ENCODE measurements at regions not wholly inside any gene's neighbourhood (a gene's known extent, or its start where the extent isn't known, plus 50 kb on each side); places are given as distances from the start of the nearest gene placed in this dataset.

GRCh38 chr11:15379483-15379882, 264.8 kb downstream of the INSC start:
- DNase-seq (ENCODE audit: low read depth) = no peak

- DNase-seq (ENCODE audit: low read depth) = no peak
Observed at GRCh38 chr11:15390857-15391256, 276.1 kb downstream of the INSC start.

DNA sequence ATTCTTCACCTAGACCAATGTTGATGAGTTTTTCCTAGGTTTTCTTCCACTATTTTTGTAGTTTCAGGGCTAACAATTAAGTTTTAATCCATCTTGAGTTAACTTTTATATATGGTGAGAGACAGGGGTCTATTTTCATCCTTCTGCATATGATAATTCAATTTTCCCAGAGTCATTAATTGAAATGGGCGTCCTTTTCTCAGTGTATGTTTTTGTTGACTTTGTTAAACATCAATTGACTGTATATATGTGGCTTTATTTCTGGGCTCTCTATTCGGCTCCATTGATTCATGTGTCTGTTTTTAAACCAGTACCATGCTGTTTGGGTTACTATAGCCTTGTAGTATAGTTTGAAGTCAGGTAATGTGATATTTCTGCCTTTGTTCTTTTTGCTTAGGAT, 282.1 kb downstream of the INSC start:
- no peak for DNase-seq (ENCODE audit: low read depth)

DNA sequence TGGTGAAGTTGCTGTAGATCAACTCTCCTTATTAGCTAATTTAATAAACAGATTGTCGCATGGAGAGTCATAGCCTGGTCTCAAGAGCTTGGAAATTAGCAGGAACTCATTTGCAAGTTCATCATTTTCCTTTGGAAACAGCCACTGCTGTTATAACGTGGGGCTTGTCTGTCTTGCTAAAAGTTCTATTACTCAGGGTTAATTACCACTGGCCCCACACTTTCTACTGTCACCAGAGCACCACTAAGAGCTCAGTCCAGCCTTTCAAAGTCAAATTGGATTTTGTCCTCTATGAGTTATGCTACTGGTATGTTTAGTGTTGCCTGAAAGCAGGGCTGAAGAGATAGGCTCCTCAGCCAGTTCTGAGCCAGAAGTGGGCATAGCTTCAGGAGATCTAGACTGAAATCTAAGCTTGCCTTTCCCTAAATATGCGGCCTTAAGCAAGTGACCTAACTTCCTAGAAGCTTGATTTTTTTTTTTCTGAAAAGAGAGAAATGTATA, 292.2 kb downstream of the INSC start:
- no peak for DNase-seq (ENCODE audit: low read depth)

DNA sequence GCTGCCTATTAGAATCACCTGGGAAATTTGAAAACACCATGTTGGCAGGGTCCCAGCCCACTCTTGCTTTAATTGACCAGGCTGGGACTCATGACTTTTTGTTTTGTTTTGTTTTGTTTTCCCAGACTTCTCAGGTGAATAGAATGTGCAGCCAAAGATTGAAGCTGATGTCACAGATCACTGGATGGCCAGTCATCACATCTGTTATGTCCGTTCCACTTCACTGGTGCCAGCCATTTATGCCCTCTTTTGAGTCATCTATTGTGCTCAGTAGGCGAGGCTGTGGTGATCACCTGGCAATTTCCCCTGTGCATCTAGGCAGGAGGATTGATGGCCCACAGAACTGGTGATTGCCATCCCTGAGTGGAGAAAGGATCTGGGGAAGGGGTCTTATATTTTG, 297.3 kb downstream of the INSC start:
- DNase-seq (ENCODE audit: low read depth) = no peak

- DNase-seq (ENCODE audit: low read depth) = no peak
Observed at GRCh38 chr11:15418921-15419320, 304.2 kb downstream of the INSC start.

GRCh38 chr11:15419696-15420095, 305.0 kb downstream of the INSC start:
- DNase-seq (ENCODE audit: low read depth) = no peak

GRCh38 chr11:15430381-15430780, 315.7 kb downstream of the INSC start:
- DNase-seq (ENCODE audit: low read depth) = no peak

DNA sequence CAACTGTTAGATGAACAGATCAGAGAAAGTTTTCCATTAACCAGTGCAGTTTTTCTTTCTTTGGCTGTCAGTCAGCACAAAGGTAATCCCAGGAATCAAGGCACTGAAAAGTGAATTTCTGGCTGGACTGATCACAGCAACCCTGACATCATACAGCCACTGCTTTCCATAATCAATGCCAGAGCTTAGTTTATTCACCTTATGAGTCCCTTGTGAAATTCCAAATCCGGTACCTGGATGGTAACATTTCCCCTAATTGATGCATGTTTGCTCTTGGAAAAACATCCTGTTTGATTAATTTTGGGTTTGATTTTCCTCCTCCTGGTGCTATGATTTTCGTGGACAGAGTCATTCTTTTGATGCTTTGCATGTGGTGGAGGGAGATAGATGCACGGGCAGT, 319.8 kb downstream of the INSC start:
- no peak for DNase-seq (ENCODE audit: low read depth)

DNA sequence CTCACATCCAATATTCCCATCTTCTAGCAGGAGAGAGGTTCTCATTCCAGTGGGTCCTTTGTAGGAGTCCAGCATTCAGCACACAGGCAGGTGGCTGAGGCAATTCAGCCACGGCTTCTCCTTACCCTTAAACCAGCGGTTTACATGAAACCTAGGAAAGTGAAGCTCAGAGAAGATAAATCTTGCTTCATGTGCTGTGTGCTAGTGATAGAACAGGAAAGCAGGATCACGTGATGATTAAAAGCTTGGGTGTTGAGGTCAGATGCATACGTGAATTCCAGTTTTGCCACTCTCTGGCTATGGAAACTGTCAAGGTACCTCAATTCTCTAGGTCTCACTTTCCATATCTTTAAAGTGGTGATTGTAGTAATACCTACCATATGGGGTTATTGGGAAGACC, 331.6 kb downstream of the INSC start:
- no peak for DNase-seq (ENCODE audit: low read depth)

GRCh38 chr11:15446929-15447328, 332.2 kb downstream of the INSC start:
- DNase-seq (ENCODE audit: low read depth) = no peak

- DNase-seq (ENCODE audit: low read depth) = no peak
Observed at GRCh38 chr11:15451713-15452112, 337.0 kb downstream of the INSC start.

DNA sequence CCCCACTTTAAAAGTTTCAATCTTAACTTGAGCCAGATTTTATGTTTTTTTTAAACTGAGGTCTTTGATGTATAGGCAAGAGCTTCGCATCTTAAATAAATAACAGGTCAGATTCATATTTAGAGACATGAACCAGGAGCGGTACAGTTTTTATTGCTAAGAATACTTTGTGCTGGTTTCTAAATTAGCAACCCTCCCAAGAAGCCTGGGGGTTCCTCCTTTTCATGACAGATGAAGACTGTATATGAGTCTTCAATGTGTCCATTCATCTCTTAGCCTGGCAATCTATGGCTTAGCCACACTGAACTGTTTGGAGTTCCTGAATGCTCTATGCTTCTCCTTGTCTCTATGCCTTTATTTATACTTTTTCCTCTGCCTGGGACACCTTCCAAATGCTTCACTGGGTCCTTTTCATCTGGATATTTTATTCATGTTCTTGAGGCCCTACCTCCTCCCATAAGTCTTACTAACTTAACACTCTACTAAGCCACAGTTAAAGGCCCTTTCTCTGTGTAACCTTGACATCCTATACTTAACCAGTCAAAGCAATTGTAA, 338.6 kb downstream of the INSC start:
- no peak for DNase-seq (ENCODE audit: low read depth)

GRCh38 chr11:15468466-15468865, 353.7 kb downstream of the INSC start:
- no peak for DNase-seq (ENCODE audit: low read depth)

DNA sequence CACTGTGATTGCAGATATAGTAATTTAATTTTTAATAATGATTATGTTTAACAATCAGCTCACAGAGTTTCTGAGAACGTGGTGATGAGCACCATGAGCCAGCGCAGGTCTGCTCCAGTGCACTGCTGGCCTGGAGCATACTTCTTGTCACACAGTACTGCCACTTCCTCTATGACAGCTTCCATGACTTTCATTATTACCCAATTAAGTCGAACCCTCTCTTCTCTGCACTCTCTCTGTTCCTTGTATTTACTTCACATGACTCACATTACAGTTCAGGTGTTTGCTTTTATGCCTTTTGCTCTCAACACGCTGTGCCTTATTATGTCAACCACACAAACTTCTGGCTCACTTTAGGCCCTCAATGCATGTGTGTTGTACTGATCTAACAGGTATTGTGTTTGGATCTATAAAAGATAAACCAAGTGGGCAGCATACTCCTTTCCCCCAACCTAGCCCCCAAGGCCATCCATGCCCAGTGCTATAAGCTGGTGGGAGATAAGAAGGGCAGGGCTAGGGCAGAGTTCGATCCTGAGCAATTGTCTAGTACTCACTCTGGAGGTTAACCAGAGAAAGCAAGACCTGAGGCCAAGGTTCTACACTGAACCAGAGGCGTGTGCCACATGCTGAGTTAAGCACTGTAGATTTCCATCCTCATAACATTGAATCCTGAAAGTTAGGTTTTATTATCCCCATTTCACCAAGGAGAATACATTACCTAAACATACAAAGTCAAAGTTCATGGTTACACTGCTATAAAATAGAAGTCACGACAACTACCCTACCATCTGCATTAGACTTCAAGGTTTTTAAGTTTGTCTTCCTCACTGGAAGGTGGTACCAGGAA, 356.5 kb downstream of the INSC start:
- no peak for DNase-seq (ENCODE audit: low read depth)

- DNase-seq (ENCODE audit: low read depth) = no peak
Observed at GRCh38 chr11:15471895-15472799, 357.4 kb downstream of the INSC start.

- no peak for DNase-seq (ENCODE audit: low read depth)
Observed at GRCh38 chr11:15473954-15474837, 359.5 kb downstream of the INSC start.

- no peak for DNase-seq (ENCODE audit: low read depth)
Observed at GRCh38 chr11:15476371-15476917, 361.7 kb downstream of the INSC start.

DNA sequence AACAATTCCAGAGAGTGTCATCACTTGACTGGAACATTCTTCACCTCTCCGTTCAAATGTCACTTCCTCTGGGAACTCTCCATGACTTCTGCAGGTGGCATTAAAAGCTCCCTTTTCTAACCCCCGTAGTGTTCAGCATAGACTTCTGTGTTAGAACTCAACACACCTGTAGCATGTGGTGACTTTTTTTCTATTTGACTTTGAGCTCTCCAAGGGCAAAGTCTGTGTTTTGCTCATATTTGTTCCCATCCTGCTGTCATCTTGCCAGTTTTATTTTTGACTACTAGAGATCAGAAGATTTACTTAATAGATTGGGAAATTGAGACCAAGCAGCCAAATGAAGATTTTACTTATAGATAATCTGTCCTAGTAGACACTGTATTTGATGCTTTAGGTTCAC, 367.1 kb downstream of the INSC start:
- DNase-seq (ENCODE audit: low read depth) = no peak

GRCh38 chr11:15483205-15483604, 368.5 kb downstream of the INSC start:
- DNase-seq (ENCODE audit: low read depth) = no peak

DNA sequence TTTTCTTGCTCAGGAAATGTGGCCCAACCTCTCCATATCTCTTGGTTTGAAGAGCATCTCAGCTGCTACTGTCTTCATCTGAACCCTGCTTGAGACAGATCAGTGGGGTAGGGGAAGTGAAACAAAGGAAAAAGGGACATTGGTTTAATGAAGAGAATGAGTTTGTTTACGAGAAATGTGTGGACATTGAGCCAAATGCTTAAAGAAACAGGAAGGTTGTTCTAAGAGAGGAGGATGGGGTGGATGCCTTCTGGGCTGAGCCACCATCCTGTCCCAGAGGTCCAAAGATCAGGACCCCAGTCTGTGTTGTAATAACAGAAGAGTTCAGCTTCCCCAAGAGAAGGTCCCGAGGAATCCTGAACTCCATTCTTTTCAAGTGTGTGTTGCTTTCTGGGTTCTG, 369.7 kb downstream of the INSC start:
- DNase-seq (ENCODE audit: low read depth) = no peak

Measured in activated T-cell treated with anti-CD3 and anti-CD28 coated beads for 24 hours (primary cell).